RWPE2 (cell line): ENCODE measurements at regions not wholly inside any gene's neighbourhood (a gene's known extent, or its start where the extent isn't known, plus 50 kb on each side); places are given as distances from the start of the nearest gene placed in this dataset.

ENCODE experiments used
- ATAC-seq: fragments of 200-7000 bp; cut with Tn5 transposase; 3 replicates; pipeline ENCODE4 v1.9.1; 2021; ENCODE audit warnings: low read depth
- DNase-seq: peaks from one replicate; pipeline ENCODE4 v3.0.0-alpha.2; 2020; ENCODE audit warnings: low spot score
- H3K27ac ChIP-seq: fragments of 450-650 bp; 2 replicates; pipeline ENCODE4 v1.5.1; 2017; ENCODE audit warnings: mild to moderate bottlenecking; ENCODE audit not compliant: poor library complexity, severe bottlenecking
- H3K27me3 ChIP-seq: fragments of 250-450 bp; sonication (Bioruptor Pico); 2 replicates; pipeline ENCODE4 v1.5.1; 2021; ENCODE audit warnings: mild to moderate bottlenecking, moderate library complexity; ENCODE audit not compliant: insufficient read depth, poor library complexity, severe bottlenecking
- H3K36me3 ChIP-seq: fragments of 250-450 bp; sonication (Bioruptor Pico); 2 replicates; pipeline ENCODE4 v1.5.1; 2020; ENCODE audit warnings: low read depth, mild to moderate bottlenecking, moderate library complexity
- H3K4me1 ChIP-seq: fragments of 250-450 bp; sonication (Bioruptor Pico); 2 replicates; pipeline ENCODE4 v1.5.1; 2021; ENCODE audit warnings: mild to moderate bottlenecking, moderate library complexity; ENCODE audit not compliant: insufficient read depth, poor library complexity, severe bottlenecking
- H3K4me3 ChIP-seq: fragments of 250-450 bp; sonication (Bioruptor Pico); 2 replicates; pipeline ENCODE4 v1.5.1; 2021; ENCODE audit warnings: mild to moderate bottlenecking, moderate library complexity; ENCODE audit not compliant: severe bottlenecking
- H3K9me3 ChIP-seq: fragments of 250-450 bp; sonication (Bioruptor Pico); 2 replicates; pipeline ENCODE4 v1.5.1; 2021; ENCODE audit warnings: mild to moderate bottlenecking, moderate library complexity; ENCODE audit not compliant: severe bottlenecking
- TF ChIP-seq, protein P1 (sequence below): fragments of 450-650 bp; IDR thresholded peaks from one replicate; pipeline ENCODE4 v1.5.1; 2017; ENCODE audit warnings: mild to moderate bottlenecking, moderate library complexity; ENCODE audit not compliant: poor library complexity, severe bottlenecking

DNA sequence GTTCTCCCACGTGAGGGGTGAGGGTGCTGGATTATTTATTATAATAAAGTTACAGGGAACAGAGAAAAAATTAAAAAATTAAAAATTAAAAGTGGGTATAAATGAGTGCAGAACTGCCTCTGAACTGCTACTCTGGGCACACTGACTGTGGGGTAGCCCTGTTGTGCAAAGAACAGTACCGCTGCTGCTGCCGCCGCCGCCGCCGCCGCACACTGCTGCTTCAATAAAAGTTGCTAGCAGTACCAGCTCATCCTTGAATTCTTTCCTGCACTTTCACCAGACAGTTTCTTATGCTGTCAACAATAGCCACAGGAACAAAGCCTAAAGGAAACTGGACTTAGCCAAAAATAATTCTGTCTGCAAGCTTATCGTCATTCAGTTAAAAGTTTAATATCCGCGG, 72.1 kb downstream of the GCC1 start:
- TF ChIP-seq, protein P1, sequence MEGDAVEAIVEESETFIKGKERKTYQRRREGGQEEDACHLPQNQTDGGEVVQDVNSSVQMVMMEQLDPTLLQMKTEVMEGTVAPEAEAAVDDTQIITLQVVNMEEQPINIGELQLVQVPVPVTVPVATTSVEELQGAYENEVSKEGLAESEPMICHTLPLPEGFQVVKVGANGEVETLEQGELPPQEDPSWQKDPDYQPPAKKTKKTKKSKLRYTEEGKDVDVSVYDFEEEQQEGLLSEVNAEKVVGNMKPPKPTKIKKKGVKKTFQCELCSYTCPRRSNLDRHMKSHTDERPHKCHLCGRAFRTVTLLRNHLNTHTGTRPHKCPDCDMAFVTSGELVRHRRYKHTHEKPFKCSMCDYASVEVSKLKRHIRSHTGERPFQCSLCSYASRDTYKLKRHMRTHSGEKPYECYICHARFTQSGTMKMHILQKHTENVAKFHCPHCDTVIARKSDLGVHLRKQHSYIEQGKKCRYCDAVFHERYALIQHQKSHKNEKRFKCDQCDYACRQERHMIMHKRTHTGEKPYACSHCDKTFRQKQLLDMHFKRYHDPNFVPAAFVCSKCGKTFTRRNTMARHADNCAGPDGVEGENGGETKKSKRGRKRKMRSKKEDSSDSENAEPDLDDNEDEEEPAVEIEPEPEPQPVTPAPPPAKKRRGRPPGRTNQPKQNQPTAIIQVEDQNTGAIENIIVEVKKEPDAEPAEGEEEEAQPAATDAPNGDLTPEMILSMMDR = no peak
- H3K4me3 ChIP-seq = no peak overlapping the region
- peaks cover 8% of the 10 kb centered on the region for H3K27me3 ChIP-seq
- DNase-seq = no peak
- no peak for ATAC-seq
- no peak overlapping the region for H3K27ac ChIP-seq
- no peaks in the 10 kb centered on the region for H3K4me1 ChIP-seq
- H3K36me3 ChIP-seq = no peaks in the 10 kb centered on the region
- H3K9me3 ChIP-seq = no peaks in the 10 kb centered on the region

DNA sequence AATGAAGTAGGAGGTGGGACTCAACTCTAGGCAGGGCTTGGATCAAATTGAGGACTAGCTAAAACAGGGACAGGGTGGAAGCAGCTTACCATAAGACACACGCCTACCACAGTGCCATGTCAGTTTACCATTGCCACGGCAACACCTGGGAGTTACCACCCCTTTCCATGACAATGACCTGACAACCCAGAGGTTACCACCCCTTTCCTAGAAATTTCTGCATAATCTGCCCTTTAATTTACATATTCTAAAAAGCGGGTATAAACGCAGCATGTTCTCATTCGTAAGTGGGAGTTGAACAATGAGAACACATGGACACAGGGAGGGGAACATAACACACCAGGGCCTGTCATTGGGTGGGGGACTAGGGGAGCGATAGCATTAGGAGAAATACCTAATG, 72.7 kb downstream of the GCC1 start:
- TF ChIP-seq, protein P1 = no peak

DNA sequence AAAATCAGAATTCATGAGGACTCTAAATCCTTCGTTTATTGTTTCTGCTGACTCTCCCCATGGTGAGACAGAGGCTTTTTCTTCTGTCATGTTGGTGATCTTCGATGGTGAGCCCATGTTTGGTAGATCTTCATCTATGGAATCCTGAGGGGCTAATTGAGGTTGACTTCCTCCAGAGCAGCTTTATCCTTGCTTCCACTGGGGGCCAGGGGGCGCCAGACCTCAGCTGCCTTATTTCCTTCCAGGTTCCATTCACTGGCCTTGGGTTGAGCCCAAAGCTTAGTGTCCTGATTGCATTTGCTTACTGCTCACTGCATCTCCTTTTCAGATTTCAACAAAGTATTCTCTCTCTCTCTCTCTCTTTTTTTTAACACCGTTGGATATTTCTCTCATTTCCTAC, 80.7 kb downstream of the GCC1 start:
- Histone ChIP-seq H3K27me3 (peaks cover 8% of the 10 kb centered on the region), H3K4me1 (no peaks in the 10 kb centered on the region), H3K4me3 (no peak overlapping the region), H3K36me3 (no peaks in the 10 kb centered on the region), H3K9me3 (no peaks in the 10 kb centered on the region), H3K27ac (no peak overlapping the region)
- DNase-seq (no peak), ATAC-seq (0 out of 3 replicates have a peak, but pooled peaks have one; percentile 58)
- TF ChIP-seq, protein P1 = peak; percentile 35

More for the DNA sequence above, 72.7 kb downstream of the GCC1 start:
- no peak for DNase-seq
- H3K9me3 ChIP-seq = no peaks in the 10 kb centered on the region
- no peaks in the 10 kb centered on the region for H3K36me3 ChIP-seq
- no peaks in the 10 kb centered on the region for H3K4me1 ChIP-seq
- ATAC-seq = no peak
- peaks cover 12% of the 10 kb centered on the region for H3K27me3 ChIP-seq
- no peak overlapping the region for H3K27ac ChIP-seq
- H3K4me3 ChIP-seq = no peak overlapping the region

DNA sequence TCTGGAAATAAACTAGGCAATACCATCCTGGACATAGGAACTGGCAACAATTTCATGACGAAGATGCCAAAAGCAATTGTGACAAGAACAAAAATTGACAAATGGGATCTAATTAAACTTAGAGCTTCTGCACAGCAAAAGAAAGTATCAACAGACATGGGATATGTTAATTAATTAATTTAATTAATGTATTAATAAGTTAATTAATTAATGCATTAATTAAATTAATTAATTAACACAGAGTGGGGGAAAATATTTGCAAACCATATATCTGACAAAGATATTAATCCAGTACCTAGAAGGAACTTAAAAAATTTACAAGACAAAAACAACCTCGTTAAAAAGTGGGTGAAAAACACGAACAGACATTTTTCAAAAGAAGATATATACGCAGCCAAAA, 83.6 kb downstream of the GCC1 start:
- Histone ChIP-seq H3K36me3 (no peaks in the 10 kb centered on the region), H3K4me3 (no peak overlapping the region), H3K27me3 (no peaks in the 10 kb centered on the region), H3K9me3 (no peaks in the 10 kb centered on the region), H3K4me1 (no peaks in the 10 kb centered on the region), H3K27ac (no peak overlapping the region)
- ATAC-seq = no peak
- TF ChIP-seq, protein P1 = no peak
- no peak for DNase-seq

DNA sequence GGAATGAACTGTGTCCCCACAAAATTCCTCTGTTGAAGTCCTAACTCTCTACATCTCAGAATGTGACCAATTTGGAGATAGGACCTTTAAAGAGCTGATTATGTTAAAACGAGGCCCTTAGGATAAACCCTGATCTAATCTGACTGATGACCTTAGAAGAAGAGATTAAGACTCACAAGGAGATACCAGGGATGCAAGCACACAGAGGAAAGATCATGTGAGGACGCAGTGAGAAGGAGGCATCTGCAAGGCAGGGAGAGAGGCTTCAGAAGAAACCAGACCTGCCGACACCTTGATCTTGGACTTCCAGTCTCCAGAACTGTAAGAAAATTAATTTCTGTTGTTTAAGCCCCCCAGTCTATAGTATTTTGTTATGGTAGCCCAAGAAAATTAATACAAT, 94.9 kb upstream of the ZNF800 start:
- Histone ChIP-seq H3K9me3 (no peaks in the 10 kb centered on the region), H3K4me3 (no peak overlapping the region), H3K36me3 (no peaks in the 10 kb centered on the region), H3K27me3 (no peaks in the 10 kb centered on the region), H3K27ac (no peak overlapping the region), H3K4me1 (no peaks in the 10 kb centered on the region)
- DNase-seq = no peak
- TF ChIP-seq, protein P1 = no peak
- ATAC-seq = no peak
